Mammary epithelial cell (primary cell): ENCODE measurements at regions not wholly inside any gene's neighbourhood (a gene's known extent, or its start where the extent isn't known, plus 50 kb on each side); places are given as distances from the start of the nearest gene placed in this dataset.

Source experiments
- EZH2 ChIP-seq: IDR thresholded peaks from 2 replicates; pipeline ENCODE4 v1.6.1; 2012; ENCODE audit warnings: low read length, inconsistent platforms, borderline replicate concordance
- TF ChIP-seq, protein P1 (sequence below), 2 donors: IDR thresholded peaks in 1 of 2; conservative IDR thresholded peaks in 1 of 2; 2 replicates each; pipeline ENCODE4 v1.5.1; 2011 to 2012; ENCODE audit warnings: inconsistent platforms in 2 of 2, low read length in 2 of 2, mild to moderate bottlenecking in 2 of 2, control low read depth in 1 of 2, low read depth in 1 of 2; ENCODE audit not compliant: insufficient read depth in 1 of 2; ENCODE audit errors: extremely low read depth in 1 of 2

DNA sequence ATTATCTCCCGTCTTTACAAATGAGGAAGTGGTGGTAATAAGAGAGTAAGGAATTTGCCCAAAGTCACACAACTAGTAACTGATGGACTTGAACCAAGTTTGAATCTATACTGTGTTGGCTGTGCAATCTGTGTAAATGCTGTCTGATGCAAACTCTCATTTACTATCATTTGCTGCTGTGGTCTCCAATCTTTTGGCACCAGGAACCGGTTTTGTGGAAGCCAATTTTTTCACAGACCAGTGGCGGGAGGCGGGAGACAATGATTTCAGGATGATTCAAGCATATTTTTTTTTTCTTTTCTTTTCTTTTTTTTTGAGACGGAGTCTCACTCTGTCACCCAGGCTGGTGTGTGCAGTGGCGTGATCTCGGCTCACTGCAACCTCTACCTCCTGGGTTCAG lies 450.0 kb upstream of the FZD8 start:
- TF ChIP-seq, protein P1, sequence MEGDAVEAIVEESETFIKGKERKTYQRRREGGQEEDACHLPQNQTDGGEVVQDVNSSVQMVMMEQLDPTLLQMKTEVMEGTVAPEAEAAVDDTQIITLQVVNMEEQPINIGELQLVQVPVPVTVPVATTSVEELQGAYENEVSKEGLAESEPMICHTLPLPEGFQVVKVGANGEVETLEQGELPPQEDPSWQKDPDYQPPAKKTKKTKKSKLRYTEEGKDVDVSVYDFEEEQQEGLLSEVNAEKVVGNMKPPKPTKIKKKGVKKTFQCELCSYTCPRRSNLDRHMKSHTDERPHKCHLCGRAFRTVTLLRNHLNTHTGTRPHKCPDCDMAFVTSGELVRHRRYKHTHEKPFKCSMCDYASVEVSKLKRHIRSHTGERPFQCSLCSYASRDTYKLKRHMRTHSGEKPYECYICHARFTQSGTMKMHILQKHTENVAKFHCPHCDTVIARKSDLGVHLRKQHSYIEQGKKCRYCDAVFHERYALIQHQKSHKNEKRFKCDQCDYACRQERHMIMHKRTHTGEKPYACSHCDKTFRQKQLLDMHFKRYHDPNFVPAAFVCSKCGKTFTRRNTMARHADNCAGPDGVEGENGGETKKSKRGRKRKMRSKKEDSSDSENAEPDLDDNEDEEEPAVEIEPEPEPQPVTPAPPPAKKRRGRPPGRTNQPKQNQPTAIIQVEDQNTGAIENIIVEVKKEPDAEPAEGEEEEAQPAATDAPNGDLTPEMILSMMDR (conservative IDR thresholded peaks at IDR 0.05 in 1 of 2, IDR thresholded peaks at IDR 0.05 in 1 of 2; ENCODE audit: extremely low read depth in 1 of 2, insufficient read depth in 1 of 2, low read depth in 1 of 2, low read length in 2 of 2), result no peak
- no peak for TF ChIP-seq EZH2
